ENCODE measurements at regions not wholly inside any gene's neighbourhood (a gene's known extent, or its start where the extent isn't known, plus 50 kb on each side); places are given as distances from the start of the nearest gene placed in this dataset.

- WGBS (ENCODE audit: insufficient coverage, low coverage, missing lambda C conversion rate) = 0% methylated on average over 1 of the region's 1 CpG
- H3K9me1 ChIP-seq (ENCODE audit: control insufficient read depth, insufficient read depth, low read length) = no peaks in the 10 kb centered on the region
- H3K36me3 ChIP-seq (ENCODE audit: control insufficient read depth, insufficient read depth, low read length) = no peaks in the 10 kb centered on the region
- POLR2A ChIA-PET = no interaction called here
- TF ChIP-seq KDM2B (CRISPR knock-in tag; IDR thresholded peaks at IDR 0.05) (no peak), ZNF780A (CRISPR knock-in tag; IDR thresholded peaks at IDR 0.05) (no peak), ZNF146 (CRISPR knock-in tag; IDR thresholded peaks at IDR 0.05; ENCODE audit: unreplicated experiment) (no peak), NFE2 (IDR thresholded peaks at IDR 0.05; ENCODE audit: low read depth) (no peak)
- no peak overlapping the region for H3K9ac ChIP-seq (ENCODE audit: insufficient read depth in 1 of 2, low read depth in 2 of 2, low read length in 2 of 2)
- H3K9me3 ChIP-seq (replicated peaks; ENCODE audit: control insufficient read depth, insufficient read depth, low read depth, low read length) = no peaks in the 10 kb centered on the region
- ATAC-seq (no peak), DNase-seq (ENCODE audit: extremely low read depth in 1 of 4, low spot score in 3 of 4) (no peak), FAIRE-seq (no peak)
- H3K79me2 ChIP-seq (ENCODE audit: control insufficient read depth, insufficient read depth, low read length) = no peaks in the 10 kb centered on the region
- no peaks in the 10 kb centered on the region for H4K20me1 ChIP-seq (replicated peaks; ENCODE audit: control insufficient read depth, insufficient read depth, low read length)
- H3K4me1 ChIP-seq (replicated peaks in 1 of 2; ENCODE audit: control insufficient read depth in 2 of 2, insufficient read depth in 2 of 2, low read length in 2 of 2) = no peaks in the 10 kb centered on the region
- in situ Hi-C loops (cut with MboI) (no loop called here), intact Hi-C loops (cut with micrococcal nuclease) (no loop called here)
- BruUV-seq (replicated peaks) = no TSS peak
- H3K27ac ChIP-seq (ENCODE audit: extremely low read depth, low read depth, low read length) = no peak overlapping the region
- no peak overlapping the region for H3K4me2 ChIP-seq (ENCODE audit: insufficient read depth, low read length)
- H2AFZ ChIP-seq (ENCODE audit: low read depth, low read length) = no peak overlapping the region
- CTCF ChIA-PET (ENCODE audit: low intra/inter-chr PET ratio) = no interaction called here
- H3K27me3 ChIP-seq (ENCODE audit: control insufficient read depth in 2 of 2, insufficient read depth in 2 of 2, low read length in 2 of 2) = no peaks in the 10 kb centered on the region
- no peak overlapping the region for H3K4me3 ChIP-seq
Measured at GRCh38 chr14:34256223-34256622, 205.8 kb downstream of the SPTSSA start.

GRCh38 chr14:34254571-34254970 is 207.5 kb downstream of the SPTSSA start:
- FAIRE-seq = no peak
- H3K79me2 ChIP-seq (ENCODE audit: control insufficient read depth, insufficient read depth, low read length) = no peaks in the 10 kb centered on the region
- WGBS (ENCODE audit: insufficient coverage, low coverage, missing lambda C conversion rate) = 0% methylated on average over 3 of the region's 5 CpGs
- no TSS peak for BruUV-seq (replicated peaks)
- no peaks in the 10 kb centered on the region for H3K9me1 ChIP-seq (ENCODE audit: control insufficient read depth, insufficient read depth, low read length)
- H3K4me2 ChIP-seq (ENCODE audit: insufficient read depth, low read length) = no peak overlapping the region
- ATAC-seq = no peak
- no peak for DNase-seq (ENCODE audit: extremely low read depth in 1 of 4, low spot score in 3 of 4)
- CTCF ChIA-PET (ENCODE audit: low intra/inter-chr PET ratio) = no interaction called here
- no peak overlapping the region for H3K9ac ChIP-seq (ENCODE audit: insufficient read depth in 1 of 2, low read depth in 2 of 2, low read length in 2 of 2)
- H3K4me1 ChIP-seq (replicated peaks in 1 of 2; ENCODE audit: control insufficient read depth in 2 of 2, insufficient read depth in 2 of 2, low read length in 2 of 2) = no peaks in the 10 kb centered on the region
- in situ Hi-C loops (cut with MboI) = no loop called here
- H3K27me3 ChIP-seq (ENCODE audit: control insufficient read depth in 2 of 2, insufficient read depth in 2 of 2, low read length in 2 of 2) = no peaks in the 10 kb centered on the region
- no peak overlapping the region for H3K4me3 ChIP-seq
- no peaks in the 10 kb centered on the region for H3K36me3 ChIP-seq (ENCODE audit: control insufficient read depth, insufficient read depth, low read length)
- H3K9me3 ChIP-seq (replicated peaks; ENCODE audit: control insufficient read depth, insufficient read depth, low read depth, low read length) = no peaks in the 10 kb centered on the region
- intact Hi-C loops (cut with micrococcal nuclease) = no loop called here
- POLR2A ChIA-PET = no interaction called here
- no peaks in the 10 kb centered on the region for H4K20me1 ChIP-seq (replicated peaks; ENCODE audit: control insufficient read depth, insufficient read depth, low read length)
- no peak overlapping the region for H2AFZ ChIP-seq (ENCODE audit: low read depth, low read length)
- H3K27ac ChIP-seq (ENCODE audit: extremely low read depth, low read depth, low read length) = no peak overlapping the region
- TF ChIP-seq YY1 (IDR thresholded peaks at IDR 0.05; ENCODE audit: borderline replicate concordance in 1 of 3, control insufficient read depth in 1 of 3, extremely low read depth in 1 of 3, insufficient read depth in 3 of 3, insufficient read length in 1 of 3, insufficient replicate concordance in 2 of 3, low read depth in 1 of 3, low read length in 2 of 3) (no peak), ZNF444 (CRISPR knock-in tag; IDR thresholded peaks at IDR 0.05) (no peak), ZNF696 (CRISPR knock-in tag; conservative IDR thresholded peaks at IDR 0.05) (no peak), IFI16 (CRISPR knock-in tag; IDR thresholded peaks at IDR 0.05) (no peak), NR3C1 (CRISPR knock-in tag; IDR thresholded peaks at IDR 0.05) (no peak), RBM34 (IDR thresholded peaks at IDR 0.05; ENCODE audit: borderline replicate concordance, insufficient read depth, low read length) (no peak)
- TF ChIP-seq, protein P1, sequence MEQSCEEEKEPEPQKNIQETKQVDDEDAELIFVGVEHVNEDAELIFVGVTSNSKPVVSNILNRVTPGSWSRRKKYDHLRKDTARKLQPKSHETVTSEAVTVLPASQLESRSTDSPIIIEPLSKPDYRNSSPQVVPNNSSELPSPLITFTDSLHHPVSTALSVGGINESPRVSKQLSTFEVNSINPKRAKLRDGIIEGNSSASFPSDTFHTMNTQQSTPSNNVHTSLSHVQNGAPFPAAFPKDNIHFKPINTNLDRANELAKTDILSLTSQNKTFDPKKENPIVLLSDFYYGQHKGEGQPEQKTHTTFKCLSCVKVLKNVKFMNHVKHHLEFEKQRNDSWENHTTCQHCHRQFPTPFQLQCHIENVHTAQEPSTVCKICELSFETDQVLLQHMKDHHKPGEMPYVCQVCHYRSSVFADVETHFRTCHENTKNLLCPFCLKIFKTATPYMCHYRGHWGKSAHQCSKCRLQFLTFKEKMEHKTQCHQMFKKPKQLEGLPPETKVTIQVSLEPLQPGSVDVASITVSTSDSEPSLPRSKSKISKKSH (CRISPR knock-in tag; IDR thresholded peaks at IDR 0.05) = no peak

All from K562 (cell line).